A549 (cell line): ENCODE measurements at regions not wholly inside any gene's neighbourhood (a gene's known extent, or its start where the extent isn't known, plus 50 kb on each side); places are given as distances from the start of the nearest gene placed in this dataset.

Source experiments
- ATAC-seq, 2 experiments: fragments of 200-7000 bp in 1 of 2; fragments of >200 bp in 1 of 2; cut with Nextera tagmentation in 1 of 2; cut with Tn5 transposase in 1 of 2; 3 replicates each; pipeline versions ENCODE4 v1.8.0 to v1.9.1; 2018 to 2020; ENCODE audit warnings: mild to moderate bottlenecking in 1 of 2, moderate library complexity in 1 of 2
- CTCF ChIA-PET: fragments of 300-600 bp; sonication (Branson Sonifier 250); formaldehyde crosslinking; extraction: SDS; loops from one replicate; lab custom pipeline; 2021; ENCODE audit warnings: antibody characterized with exemption, inconsistent platforms; lab: Yijun Ruan, JAX
- POLR2A ChIA-PET: fragments of 350-600 bp; formaldehyde crosslinking; extraction: SDS; loops from one replicate; lab custom pipeline; 2021; ENCODE audit warnings: antibody characterized with exemption, inconsistent platforms; lab: Yijun Ruan, JAX
- DNase-seq, 2 experiments: peaks; one replicate each; pipeline versions ENCODE4 v3.0.0 to v3.0.0-alpha.2; 2011 to 2016; ENCODE audit warnings: low read depth in 1 of 2, low spot score in 1 of 2
- FAIRE-seq: peaks from 2 replicates; lab custom pipeline; 2011; peaks lifted over from hg19 to GRCh38; lab: Jason Lieb, UNC
- H3K27ac ChIP-seq, 2 experiments: fragments of >200 bp; sonication (Bioruptor Twin); formaldehyde crosslinking; 3 replicates each; pipeline ENCODE4 v1.5.1; 2016 to 2017
- H3K4me1 ChIP-seq: fragments of >200 bp; sonication (Bioruptor Twin); formaldehyde crosslinking; 3 replicates; pipeline ENCODE4 v1.6.1; 2016
- H3K4me2 ChIP-seq: fragments of >200 bp; sonication (Bioruptor Twin); formaldehyde crosslinking; 3 replicates; pipeline ENCODE4 v1.6.1; 2016
- H3K4me3 ChIP-seq: fragments of >200 bp; sonication (Bioruptor Twin); formaldehyde crosslinking; 3 replicates; pipeline ENCODE4 v1.5.1; 2016
- H3K9me3 ChIP-seq: fragments of >200 bp; sonication (Bioruptor Twin); formaldehyde crosslinking; 3 replicates; pipeline ENCODE4 v1.6.1; 2016
- CEBPB ChIP-seq, 2 experiments: fragments of >200 bp in 1 of 2; sonication (Bioruptor Twin) in 1 of 2; formaldehyde crosslinking in 1 of 2; IDR thresholded peaks; 2 replicates each; pipeline ENCODE4 v1.6.1; 2012 to 2016
- EHMT2 ChIP-seq: fragments of 200-600 bp; sonication (generic); IDR thresholded peaks from 2 replicates; pipeline ENCODE4 v1.6.1; 2016; ENCODE audit warnings: antibody characterized with exemption, low read depth, mild to moderate bottlenecking, moderate library complexity
- ESRRA ChIP-seq: fragments of 150-350 bp; IDR thresholded peaks from 2 replicates; pipeline ENCODE4 v1.6.1; 2014; ENCODE audit warnings: mild to moderate bottlenecking, low read length, borderline replicate concordance
- FOSL2 ChIP-seq, 2 experiments: fragments of 450-650 bp in 1 of 2; fragments of >200 bp in 1 of 2; sonication (Bioruptor Twin) in 1 of 2; formaldehyde crosslinking; IDR thresholded peaks; 2 replicates each; pipeline versions ENCODE4 v1.5.0 to v1.6.1; 2016 to 2020; ENCODE audit warnings: mild to moderate bottlenecking in 1 of 2, moderate library complexity in 1 of 2
- GATA3 ChIP-seq: IDR thresholded peaks from 2 replicates; pipeline ENCODE4 v1.6.1; 2012; ENCODE audit warnings: borderline replicate concordance
- JUN ChIP-seq, 2 experiments: fragments of >200 bp; sonication (Bioruptor Twin); formaldehyde crosslinking; IDR thresholded peaks; 2 replicates in 1 of 2; 3 replicates in 1 of 2; pipeline ENCODE4 v1.6.1; 2016 to 2017
- KDM5A ChIP-seq: fragments of 200-600 bp; sonication (generic); IDR thresholded peaks from 2 replicates; pipeline ENCODE4 v1.6.1; 2016; ENCODE audit warnings: antibody characterized with exemption, mild to moderate bottlenecking
- MAFK ChIP-seq: fragments of 450-650 bp; IDR thresholded peaks from 2 replicates; pipeline ENCODE4 v1.6.1; 2014; ENCODE audit not compliant: partially characterized antibody
- PHF8 ChIP-seq: fragments of 200-600 bp; sonication (generic); IDR thresholded peaks from 2 replicates; pipeline ENCODE4 v1.6.1; 2016; ENCODE audit warnings: low read depth, mild to moderate bottlenecking, antibody characterized with exemption, moderate library complexity, borderline replicate concordance
- POLR2AphosphoS2 ChIP-seq: conservative IDR thresholded peaks from 2 replicates; pipeline ENCODE4 v1.6.1; 2012; ENCODE audit warnings: low read length, improper control_type of control experiment, inconsistent platforms
- RAD21 ChIP-seq, 2 experiments: fragments of >200 bp in 1 of 2; sonication (Bioruptor Twin) in 1 of 2; formaldehyde crosslinking in 1 of 2; IDR thresholded peaks in 1 of 2; conservative IDR thresholded peaks in 1 of 2; 2 replicates in 1 of 2; 3 replicates in 1 of 2; pipeline ENCODE4 v1.6.1; 2012 to 2018; ENCODE audit warnings: inconsistent platforms in 1 of 2
- RARB ChIP-seq: fragments of 250-450 bp; sonication (Bioruptor Pico); IDR thresholded peaks from 2 replicates; pipeline ENCODE4 v1.8.0; 2021; ENCODE audit warnings: mild to moderate bottlenecking, moderate library complexity
- SREBF2 ChIP-seq: fragments of 450-650 bp; IDR thresholded peaks from 2 replicates; pipeline ENCODE4 v1.6.1; 2014; ENCODE audit warnings: mild to moderate bottlenecking, moderate library complexity
- TFCP2L1 ChIP-seq: fragments of 250-450 bp; sonication (Bioruptor Pico); IDR thresholded peaks from 2 replicates; pipeline ENCODE4 v1.5.0; 2021; ENCODE audit warnings: mild to moderate bottlenecking
- TP53 ChIP-seq: fragments of 250-450 bp; sonication (Bioruptor Pico); IDR thresholded peaks from 2 replicates; pipeline ENCODE4 v1.5.0; 2021; ENCODE audit warnings: mild to moderate bottlenecking, moderate library complexity
- ZC3H11A ChIP-seq: fragments of 450-650 bp; IDR thresholded peaks from 2 replicates; pipeline ENCODE4 v1.6.1; 2014; ENCODE audit warnings: antibody characterized with exemption, mild to moderate bottlenecking
- WGBS: methylation state at CpG from one replicate; pipeline ENCODE4 v1.1.6; 2017; ENCODE audit errors: missing lambda C conversion rate; 5-methylcytosine and 5-hydroxymethylcytosine counted together
- TF ChIP-seq, protein P1 (sequence below): IDR thresholded peaks from 2 replicates; pipeline ENCODE4 v1.6.1; 2012
- TF ChIP-seq, protein P2 (sequence below): fragments of >200 bp; sonication (Bioruptor Twin); formaldehyde crosslinking; IDR thresholded peaks from 3 replicates; pipeline ENCODE4 v1.5.1; 2016
- TF ChIP-seq, protein P3 (sequence below): IDR thresholded peaks from 2 replicates; pipeline ENCODE4 v1.6.1; 2012; ENCODE audit warnings: low read depth, borderline replicate concordance
- TF ChIP-seq, protein P4 (sequence below): fragments of >200 bp; sonication (Bioruptor Twin); formaldehyde crosslinking; IDR thresholded peaks from 3 replicates; pipeline ENCODE4 v1.6.1; 2016
- TF ChIP-seq, protein P5 (sequence below): fragments of 150-350 bp; IDR thresholded peaks from 2 replicates; pipeline ENCODE4 v1.6.1; 2014; ENCODE audit warnings: low read depth, mild to moderate bottlenecking, low read length

DNA sequence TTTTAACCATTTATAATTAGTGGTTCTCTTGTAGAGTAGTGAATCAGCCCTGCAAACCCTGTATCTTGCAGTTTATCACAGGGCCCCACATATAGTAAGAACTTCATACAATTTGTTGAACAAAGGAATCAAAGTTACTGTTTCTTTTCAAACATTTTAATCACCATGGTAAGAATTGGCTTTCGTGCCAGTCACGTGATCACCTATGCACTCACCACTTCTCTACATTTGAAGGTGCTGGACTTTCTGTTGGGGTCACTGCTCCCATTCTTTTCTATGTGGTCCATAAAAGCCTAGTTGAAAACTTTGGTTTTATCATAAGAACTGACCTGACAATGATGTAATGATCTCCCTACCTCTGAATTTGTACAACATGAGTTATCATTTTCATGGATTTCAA is 426.4 kb upstream of the CPEB2 start:
- no peaks in the 10 kb centered on the region for H3K4me1 ChIP-seq
- H3K4me2 ChIP-seq = no peak overlapping the region
- no peak overlapping the region for H3K27ac ChIP-seq
- no peak for TF ChIP-seq SREBF2
- TF ChIP-seq PHF8 = no peak
- TF ChIP-seq TP53 = no peak
- no peak for TF ChIP-seq RARB (CRISPR knock-in tag)
- TF ChIP-seq, protein P1, sequence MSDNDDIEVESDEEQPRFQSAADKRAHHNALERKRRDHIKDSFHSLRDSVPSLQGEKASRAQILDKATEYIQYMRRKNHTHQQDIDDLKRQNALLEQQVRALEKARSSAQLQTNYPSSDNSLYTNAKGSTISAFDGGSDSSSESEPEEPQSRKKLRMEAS = no peak
- TF ChIP-seq, protein P2, sequence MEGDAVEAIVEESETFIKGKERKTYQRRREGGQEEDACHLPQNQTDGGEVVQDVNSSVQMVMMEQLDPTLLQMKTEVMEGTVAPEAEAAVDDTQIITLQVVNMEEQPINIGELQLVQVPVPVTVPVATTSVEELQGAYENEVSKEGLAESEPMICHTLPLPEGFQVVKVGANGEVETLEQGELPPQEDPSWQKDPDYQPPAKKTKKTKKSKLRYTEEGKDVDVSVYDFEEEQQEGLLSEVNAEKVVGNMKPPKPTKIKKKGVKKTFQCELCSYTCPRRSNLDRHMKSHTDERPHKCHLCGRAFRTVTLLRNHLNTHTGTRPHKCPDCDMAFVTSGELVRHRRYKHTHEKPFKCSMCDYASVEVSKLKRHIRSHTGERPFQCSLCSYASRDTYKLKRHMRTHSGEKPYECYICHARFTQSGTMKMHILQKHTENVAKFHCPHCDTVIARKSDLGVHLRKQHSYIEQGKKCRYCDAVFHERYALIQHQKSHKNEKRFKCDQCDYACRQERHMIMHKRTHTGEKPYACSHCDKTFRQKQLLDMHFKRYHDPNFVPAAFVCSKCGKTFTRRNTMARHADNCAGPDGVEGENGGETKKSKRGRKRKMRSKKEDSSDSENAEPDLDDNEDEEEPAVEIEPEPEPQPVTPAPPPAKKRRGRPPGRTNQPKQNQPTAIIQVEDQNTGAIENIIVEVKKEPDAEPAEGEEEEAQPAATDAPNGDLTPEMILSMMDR = no peak
- TF ChIP-seq EHMT2 = no peak
- TF ChIP-seq ZC3H11A = no peak
- TF ChIP-seq POLR2AphosphoS2 = no peak
- TF ChIP-seq TFCP2L1 = no peak
- TF ChIP-seq MAFK = no peak
- TF ChIP-seq CEBPB (IDR thresholded peaks at IDR 0.05) = no peak
- no peak for TF ChIP-seq KDM5A
- H3K4me3 ChIP-seq = no peak overlapping the region
- ATAC-seq (no peak), DNase-seq (no peak), FAIRE-seq (no peak)
- CTCF ChIA-PET = no interaction called here
- POLR2A ChIA-PET = no interaction called here
- WGBS = 85% methylated on average over 2 of the region's 2 CpGs
- no peaks in the 10 kb centered on the region for H3K9me3 ChIP-seq

DNA sequence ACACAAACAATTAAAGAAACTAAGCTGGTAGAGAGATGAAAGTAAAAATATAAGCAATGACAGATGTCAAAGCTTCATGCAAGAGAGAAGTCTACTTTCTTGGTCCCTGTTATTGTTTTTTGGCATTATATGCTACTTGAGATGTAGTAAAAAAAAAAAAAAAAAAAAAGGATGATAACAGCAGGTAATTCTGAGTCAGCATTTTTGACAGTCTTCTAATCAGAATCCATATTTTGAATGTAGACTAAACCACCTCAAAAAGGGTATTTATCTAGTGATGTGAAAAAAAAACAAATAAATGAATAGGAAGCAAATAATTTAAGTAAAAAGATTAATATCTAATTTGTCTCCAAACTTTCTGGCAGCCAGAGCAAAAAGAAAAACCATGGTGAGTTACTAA is 422.2 kb upstream of the CPEB2 start:
- CTCF ChIA-PET = no interaction called here
- H3K4me3 ChIP-seq = no peak overlapping the region
- DNase-seq = no peak
- TF ChIP-seq MAFK = peak; percentile 82
- TF ChIP-seq, protein P3, sequence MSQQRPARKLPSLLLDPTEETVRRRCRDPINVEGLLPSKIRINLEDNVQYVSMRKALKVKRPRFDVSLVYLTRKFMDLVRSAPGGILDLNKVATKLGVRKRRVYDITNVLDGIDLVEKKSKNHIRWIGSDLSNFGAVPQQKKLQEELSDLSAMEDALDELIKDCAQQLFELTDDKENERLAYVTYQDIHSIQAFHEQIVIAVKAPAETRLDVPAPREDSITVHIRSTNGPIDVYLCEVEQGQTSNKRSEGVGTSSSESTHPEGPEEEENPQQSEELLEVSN = no peak
- TF ChIP-seq, all 56 proteins: peak for 1
- ATAC-seq = no peak
- Histone ChIP-seq H3K4me2 (no peak overlapping the region), H3K27ac (no peak overlapping the region), H3K4me1 (peaks cover 12% of the 10 kb centered on the region), H3K9me3 (no peaks in the 10 kb centered on the region)
- POLR2A ChIA-PET = no interaction called here
- no peak for FAIRE-seq

DNA sequence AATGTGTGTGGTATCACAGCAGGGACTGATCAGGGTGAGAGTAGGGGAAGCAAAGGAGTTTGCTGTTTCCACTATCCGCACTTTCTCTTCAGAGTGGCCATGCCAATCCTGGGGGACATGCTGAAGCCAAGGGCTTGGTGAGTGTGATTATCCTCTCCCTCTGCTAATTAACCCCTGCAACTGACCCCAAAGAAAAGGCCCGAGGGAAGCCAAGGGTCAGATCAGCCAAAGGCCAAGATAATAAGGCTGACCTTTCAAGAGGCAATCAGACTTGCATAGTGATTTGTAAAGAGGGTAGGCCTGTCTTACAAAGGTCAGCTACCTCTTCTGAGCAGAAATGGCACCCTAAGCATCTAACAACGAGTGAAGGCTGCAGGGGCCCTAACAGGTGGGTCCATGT is 420.5 kb upstream of the CPEB2 start:
- no peak for ATAC-seq
- POLR2A ChIA-PET = no interaction called here
- H3K4me2 ChIP-seq = no peak overlapping the region
- no peak overlapping the region for H3K4me3 ChIP-seq
- H3K27ac ChIP-seq = no peak overlapping the region
- no peaks in the 10 kb centered on the region for H3K9me3 ChIP-seq
- H3K4me1 ChIP-seq = peaks cover 12% of the 10 kb centered on the region
- FAIRE-seq = no peak
- WGBS = 46% methylated on average over 3 of the region's 3 CpGs
- CTCF ChIA-PET = no interaction called here
- TF ChIP-seq, protein P1 = no peak
- no peak for TF ChIP-seq JUN (IDR thresholded peaks at IDR 0.05)
- no peak for TF ChIP-seq MAFK
- TF ChIP-seq ESRRA = no peak
- TF ChIP-seq GATA3 = no peak
- TF ChIP-seq, protein P4, sequence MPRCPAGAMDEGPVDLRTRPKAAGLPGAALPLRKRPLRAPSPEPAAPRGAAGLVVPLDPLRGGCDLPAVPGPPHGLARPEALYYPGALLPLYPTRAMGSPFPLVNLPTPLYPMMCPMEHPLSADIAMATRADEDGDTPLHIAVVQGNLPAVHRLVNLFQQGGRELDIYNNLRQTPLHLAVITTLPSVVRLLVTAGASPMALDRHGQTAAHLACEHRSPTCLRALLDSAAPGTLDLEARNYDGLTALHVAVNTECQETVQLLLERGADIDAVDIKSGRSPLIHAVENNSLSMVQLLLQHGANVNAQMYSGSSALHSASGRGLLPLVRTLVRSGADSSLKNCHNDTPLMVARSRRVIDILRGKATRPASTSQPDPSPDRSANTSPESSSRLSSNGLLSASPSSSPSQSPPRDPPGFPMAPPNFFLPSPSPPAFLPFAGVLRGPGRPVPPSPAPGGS = no peak
- no peak for TF ChIP-seq RAD21 (conservative IDR thresholded peaks at IDR 0.05 in 1 of 2, IDR thresholded peaks at IDR 0.05 in 1 of 2)
- no peak for TF ChIP-seq RARB (CRISPR knock-in tag)
- TF ChIP-seq, protein P3 = no peak
- TF ChIP-seq FOSL2 (IDR thresholded peaks at IDR 0.05) = no peak
- TF ChIP-seq FOSL2 (CRISPR knock-in tag; IDR thresholded peaks at IDR 0.05) = no peak
- TF ChIP-seq, protein P5, sequence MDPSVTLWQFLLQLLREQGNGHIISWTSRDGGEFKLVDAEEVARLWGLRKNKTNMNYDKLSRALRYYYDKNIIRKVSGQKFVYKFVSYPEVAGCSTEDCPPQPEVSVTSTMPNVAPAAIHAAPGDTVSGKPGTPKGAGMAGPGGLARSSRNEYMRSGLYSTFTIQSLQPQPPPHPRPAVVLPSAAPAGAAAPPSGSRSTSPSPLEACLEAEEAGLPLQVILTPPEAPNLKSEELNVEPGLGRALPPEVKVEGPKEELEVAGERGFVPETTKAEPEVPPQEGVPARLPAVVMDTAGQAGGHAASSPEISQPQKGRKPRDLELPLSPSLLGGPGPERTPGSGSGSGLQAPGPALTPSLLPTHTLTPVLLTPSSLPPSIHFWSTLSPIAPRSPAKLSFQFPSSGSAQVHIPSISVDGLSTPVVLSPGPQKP = no peak
- no peak for TF ChIP-seq PHF8
- DNase-seq = no peak
